ENCODE measurements at regions not wholly inside any gene's neighbourhood (a gene's known extent, or its start where the extent isn't known, plus 50 kb on each side); places are given as distances from the start of the nearest gene placed in this dataset.
"Not testable (repeated sequence)": the region's sequence is repeated elsewhere in the genome, so short reads cannot be mapped to it uniquely, and the experiment has no call there.

DNA sequence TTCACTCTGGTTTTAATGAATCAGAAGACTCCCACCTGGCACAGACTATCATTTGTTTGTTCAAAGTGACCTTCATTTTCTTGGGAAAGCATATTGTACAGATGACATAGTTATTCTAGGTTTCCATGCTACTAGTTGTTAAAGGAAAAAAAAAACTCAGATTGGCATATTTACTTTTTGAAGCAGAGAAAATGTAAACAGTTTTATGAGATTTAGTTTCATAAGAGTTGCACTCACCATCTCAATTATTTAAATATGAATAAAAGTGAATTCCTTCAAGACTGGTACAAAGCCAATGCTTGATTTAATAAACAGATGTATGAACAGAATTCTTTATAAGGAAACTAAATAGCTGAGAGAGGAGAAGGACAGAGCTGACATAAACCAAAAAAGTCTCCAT, 280.3 kb upstream of the UGT8 start:
- Histone ChIP-seq H3K4me3 (ENCODE audit: low read depth, low read length) (no peak overlapping the region), H3K36me3 (no peaks in the 10 kb centered on the region), H3K27me3 (ENCODE audit: insufficient read depth, low read depth, severe bottlenecking) (no peaks in the 10 kb centered on the region), H3K9me3 (ENCODE audit: severe bottlenecking) (no peaks in the 10 kb centered on the region), H3K27ac (no peak overlapping the region)
- TF ChIP-seq, protein P1, sequence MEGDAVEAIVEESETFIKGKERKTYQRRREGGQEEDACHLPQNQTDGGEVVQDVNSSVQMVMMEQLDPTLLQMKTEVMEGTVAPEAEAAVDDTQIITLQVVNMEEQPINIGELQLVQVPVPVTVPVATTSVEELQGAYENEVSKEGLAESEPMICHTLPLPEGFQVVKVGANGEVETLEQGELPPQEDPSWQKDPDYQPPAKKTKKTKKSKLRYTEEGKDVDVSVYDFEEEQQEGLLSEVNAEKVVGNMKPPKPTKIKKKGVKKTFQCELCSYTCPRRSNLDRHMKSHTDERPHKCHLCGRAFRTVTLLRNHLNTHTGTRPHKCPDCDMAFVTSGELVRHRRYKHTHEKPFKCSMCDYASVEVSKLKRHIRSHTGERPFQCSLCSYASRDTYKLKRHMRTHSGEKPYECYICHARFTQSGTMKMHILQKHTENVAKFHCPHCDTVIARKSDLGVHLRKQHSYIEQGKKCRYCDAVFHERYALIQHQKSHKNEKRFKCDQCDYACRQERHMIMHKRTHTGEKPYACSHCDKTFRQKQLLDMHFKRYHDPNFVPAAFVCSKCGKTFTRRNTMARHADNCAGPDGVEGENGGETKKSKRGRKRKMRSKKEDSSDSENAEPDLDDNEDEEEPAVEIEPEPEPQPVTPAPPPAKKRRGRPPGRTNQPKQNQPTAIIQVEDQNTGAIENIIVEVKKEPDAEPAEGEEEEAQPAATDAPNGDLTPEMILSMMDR (IDR thresholded peaks at IDR 0.05; ENCODE audit: low read depth, low read length) = no peak
- no peak for DNase-seq

DNA sequence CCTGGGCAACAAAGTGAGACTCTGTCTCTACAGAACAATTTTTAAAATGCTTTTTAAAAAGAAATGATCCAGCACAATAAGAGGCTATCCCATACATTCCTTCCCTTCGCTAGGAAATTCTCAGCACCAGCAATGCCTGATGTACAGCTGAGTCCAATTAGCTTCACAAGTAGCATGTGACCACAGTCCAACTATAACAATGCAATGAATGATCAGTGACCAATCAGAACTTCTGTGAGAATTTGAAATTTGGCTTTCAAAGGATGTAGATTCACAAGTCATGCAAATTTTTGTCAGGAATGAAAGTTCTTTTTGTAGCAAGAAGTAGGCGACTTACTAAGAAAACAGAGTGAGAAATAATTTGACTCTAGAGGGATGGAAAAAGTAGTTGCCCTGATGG, 278.5 kb upstream of the UGT8 start:
- Histone ChIP-seq H3K36me3 (no peaks in the 10 kb centered on the region), H3K4me3 (ENCODE audit: low read depth, low read length) (no peak overlapping the region), H3K27me3 (ENCODE audit: insufficient read depth, low read depth, severe bottlenecking) (no peaks in the 10 kb centered on the region), H3K9me3 (ENCODE audit: severe bottlenecking) (no peaks in the 10 kb centered on the region), H3K27ac (no peak overlapping the region)
- TF ChIP-seq, protein P1 (IDR thresholded peaks at IDR 0.05; ENCODE audit: low read depth, low read length) = no peak
- no peak for DNase-seq

DNA sequence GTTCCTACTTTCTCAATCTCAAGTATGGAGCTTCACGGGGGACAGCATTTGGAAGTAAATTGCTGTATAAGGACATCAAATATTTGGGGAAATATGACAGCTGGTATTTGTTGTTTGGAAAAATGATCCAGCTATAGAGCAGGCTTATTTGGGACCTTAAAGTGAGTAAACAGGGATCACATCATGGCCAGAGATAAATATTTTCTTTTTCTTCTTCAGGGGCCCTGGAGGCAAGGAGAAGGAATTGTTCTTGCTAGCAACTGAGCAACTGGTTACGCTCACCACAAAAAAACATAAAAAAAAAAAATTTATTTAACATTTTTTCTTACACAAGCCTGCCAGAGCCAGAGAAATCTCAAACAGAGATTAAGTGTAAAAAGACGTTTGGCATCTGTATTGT, 277.2 kb upstream of the UGT8 start:
- TF ChIP-seq, protein P1 (IDR thresholded peaks at IDR 0.05; ENCODE audit: low read depth, low read length) = no peak
- H3K27ac ChIP-seq = no peak overlapping the region
- no peaks in the 10 kb centered on the region for H3K27me3 ChIP-seq (ENCODE audit: insufficient read depth, low read depth, severe bottlenecking)

DNA sequence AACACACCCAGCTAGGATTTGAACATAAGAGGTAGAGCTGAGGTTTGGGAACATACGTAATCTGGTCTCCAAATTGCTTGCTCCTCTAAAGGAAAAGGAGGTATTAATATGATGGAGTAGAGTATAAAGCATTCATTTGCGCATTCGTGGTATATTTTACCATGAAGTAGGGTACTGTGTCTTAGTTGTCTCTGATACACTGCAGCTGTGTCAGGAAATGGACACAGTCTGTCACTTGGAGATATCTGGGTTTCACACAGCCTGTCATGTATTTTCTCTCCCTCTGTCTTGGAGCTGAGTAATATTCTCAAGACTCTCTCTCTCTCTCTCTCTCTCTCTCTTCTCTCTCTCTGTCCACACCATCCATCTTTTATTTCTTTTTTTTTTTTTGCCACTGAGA, 274.8 kb upstream of the UGT8 start:
- TF ChIP-seq, protein P1 (IDR thresholded peaks at IDR 0.05; ENCODE audit: low read depth, low read length) = no peak
- DNase-seq = no peak
- H3K9me3 ChIP-seq (ENCODE audit: severe bottlenecking) = no peaks in the 10 kb centered on the region
- H3K27me3 ChIP-seq (ENCODE audit: insufficient read depth, low read depth, severe bottlenecking) = no peaks in the 10 kb centered on the region
- no peak overlapping the region for H3K4me3 ChIP-seq (ENCODE audit: low read depth, low read length)
- no peaks in the 10 kb centered on the region for H3K36me3 ChIP-seq
- H3K27ac ChIP-seq = no peak overlapping the region

More for the DNA sequence above, 277.2 kb upstream of the UGT8 start:
- Histone ChIP-seq H3K9me3 (ENCODE audit: severe bottlenecking) (no peaks in the 10 kb centered on the region), H3K36me3 (no peaks in the 10 kb centered on the region), H3K4me3 (ENCODE audit: low read depth, low read length) (no peak overlapping the region)
- no peak for DNase-seq

DNA sequence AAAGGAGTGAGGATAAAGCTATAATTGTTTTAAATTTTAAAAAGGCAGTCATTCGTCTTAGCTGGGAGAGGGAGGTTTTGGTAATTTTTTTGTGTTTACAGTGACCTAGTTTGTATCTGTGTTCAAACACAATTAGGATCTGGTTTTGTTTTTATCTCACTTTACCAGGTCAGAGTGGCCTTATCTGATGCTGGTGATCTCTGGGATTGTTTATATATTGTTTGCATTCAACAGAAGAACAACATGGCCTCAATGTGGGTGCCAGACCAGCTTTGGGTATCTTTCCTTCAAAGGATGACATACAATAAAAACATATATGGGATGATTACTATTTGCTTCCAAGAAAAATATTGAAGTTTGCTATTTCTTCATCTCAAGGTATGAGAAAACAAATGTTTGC, 272.2 kb upstream of the UGT8 start:
- H3K9me3 ChIP-seq (ENCODE audit: severe bottlenecking) = no peaks in the 10 kb centered on the region
- H3K4me3 ChIP-seq (ENCODE audit: low read depth, low read length) = no peak overlapping the region
- H3K27ac ChIP-seq = no peak overlapping the region
- H3K27me3 ChIP-seq (ENCODE audit: insufficient read depth, low read depth, severe bottlenecking) = no peaks in the 10 kb centered on the region
- TF ChIP-seq, protein P1 (IDR thresholded peaks at IDR 0.05; ENCODE audit: low read depth, low read length) = no peak
- no peaks in the 10 kb centered on the region for H3K36me3 ChIP-seq
- DNase-seq = no peak

DNA sequence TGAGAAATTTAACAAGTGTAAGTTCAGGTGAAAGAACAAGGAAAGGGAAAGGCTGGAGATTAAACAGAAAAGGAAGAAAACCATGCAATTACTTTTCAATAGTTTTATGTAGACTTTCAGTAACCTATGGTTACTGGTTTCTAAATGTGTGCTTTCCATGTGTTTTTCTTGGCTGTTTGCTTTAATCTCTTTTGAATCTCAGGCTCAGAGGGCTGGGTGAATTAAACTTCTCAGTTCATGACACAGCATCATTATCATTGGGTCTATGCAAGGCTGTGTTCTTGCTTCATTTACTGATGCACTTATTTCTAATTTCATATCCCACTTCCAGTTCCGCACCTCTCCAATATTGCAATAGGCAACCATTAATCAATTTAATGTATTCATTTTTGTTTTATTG, 266.5 kb upstream of the UGT8 start:
- no peak overlapping the region for H3K4me3 ChIP-seq (ENCODE audit: low read depth, low read length)
- H3K27me3 ChIP-seq (ENCODE audit: insufficient read depth, low read depth, severe bottlenecking) = no peaks in the 10 kb centered on the region
- no peak for DNase-seq
- no peaks in the 10 kb centered on the region for H3K9me3 ChIP-seq (ENCODE audit: severe bottlenecking)
- H3K36me3 ChIP-seq = no peaks in the 10 kb centered on the region
- H3K27ac ChIP-seq = no peak overlapping the region
- TF ChIP-seq, protein P1 (IDR thresholded peaks at IDR 0.05; ENCODE audit: low read depth, low read length) = no peak

DNA sequence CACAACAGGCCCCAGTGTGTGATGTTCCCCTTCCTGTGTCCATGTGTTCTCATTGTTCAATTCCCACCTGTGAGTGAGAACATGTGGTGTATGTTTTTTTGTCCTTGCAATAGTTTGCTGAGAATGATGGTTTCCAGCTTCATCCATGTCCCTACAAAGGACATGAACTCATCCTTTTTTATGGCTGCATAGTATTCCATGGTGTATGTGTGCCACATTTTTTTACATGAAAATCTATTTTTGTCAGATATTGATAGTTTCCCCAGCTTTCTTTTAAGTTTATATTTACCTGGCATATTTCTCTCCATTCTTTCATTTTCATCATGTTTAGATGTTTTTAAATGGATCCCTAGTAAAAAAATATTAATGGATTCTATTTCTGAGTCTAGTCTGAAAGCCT, 264.2 kb upstream of the UGT8 start:
- not testable (repeated sequence) for H3K27ac ChIP-seq; H3K27me3 ChIP-seq (ENCODE audit: insufficient read depth, low read depth, severe bottlenecking); DNase-seq; H3K9me3 ChIP-seq (ENCODE audit: severe bottlenecking); H3K36me3 ChIP-seq; H3K4me3 ChIP-seq (ENCODE audit: low read depth, low read length)

Measured in WERI-Rb-1 (cell line).